ENCODE measurements at regions not wholly inside any gene's neighbourhood (a gene's known extent, or its start where the extent isn't known, plus 50 kb on each side); places are given as distances from the start of the nearest gene placed in this dataset.
A peak's percentile ranks its signal among the peaks of the same experiment; 100 is the strongest.

GRCh38 chr9:108142504-108143201, 653.1 kb upstream of the KLF4 start:
- Histone ChIP-seq H3K4me3 (no peak overlapping the region), H3K4me1 (peaks cover 4% of the 10 kb centered on the region), H3K36me3 (no peaks in the 10 kb centered on the region), H3K27me3 (no peaks in the 10 kb centered on the region), H3K27ac (peak overlapping the region; percentile 21), H3K9ac (ENCODE audit: low read depth in 2 of 2, low read length in 2 of 2) (peak overlapping the region in 1 of 2 donors; percentile 54), H3K9me3 (no peaks in the 10 kb centered on the region)
- peak; percentile 80 for DNase-seq
- intact Hi-C loops (cut with DNase I), result no loop called here
- no peak for TF ChIP-seq CTCF (IDR thresholded peaks at IDR 0.05)

GRCh38 chr9:108142142-108142503, 652.6 kb upstream of the KLF4 start:
- no peak for DNase-seq
- Histone ChIP-seq H3K4me1 (peaks cover 4% of the 10 kb centered on the region), H3K9me3 (no peaks in the 10 kb centered on the region), H3K4me3 (no peak overlapping the region), H3K36me3 (no peaks in the 10 kb centered on the region), H3K27ac (peak overlapping the region; percentile 21), H3K27me3 (no peaks in the 10 kb centered on the region), H3K9ac (ENCODE audit: low read depth in 2 of 2, low read length in 2 of 2) (peak overlapping the region in 1 of 2 donors; percentile 54)
- intact Hi-C loops (cut with DNase I), result no loop called here
- TF ChIP-seq CTCF (IDR thresholded peaks at IDR 0.05), result no peak

- no peak overlapping the region for H3K4me3 ChIP-seq
- TF ChIP-seq CTCF (IDR thresholded peaks at IDR 0.05), result no peak
- H3K9me3 ChIP-seq, result no peaks in the 10 kb centered on the region
- peaks cover 4% of the 10 kb centered on the region for H3K4me1 ChIP-seq
- no peaks in the 10 kb centered on the region for H3K27me3 ChIP-seq
- no peak for DNase-seq
- intact Hi-C loops (cut with DNase I), result no loop called here
- no peaks in the 10 kb centered on the region for H3K36me3 ChIP-seq
- no peak overlapping the region for H3K27ac ChIP-seq
- no peak overlapping the region for H3K9ac ChIP-seq (ENCODE audit: low read depth in 2 of 2, low read length in 2 of 2)
Observed at GRCh38 chr9:108139900-108140299, 650.3 kb upstream of the KLF4 start.

GRCh38 chr9:108138516-108138915, 648.9 kb upstream of the KLF4 start:
- TF ChIP-seq CTCF (IDR thresholded peaks at IDR 0.05), result no peak
- no peaks in the 10 kb centered on the region for H3K36me3 ChIP-seq
- peaks cover 4% of the 10 kb centered on the region for H3K4me1 ChIP-seq
- no peak overlapping the region for H3K9ac ChIP-seq (ENCODE audit: low read depth in 2 of 2, low read length in 2 of 2)
- H3K9me3 ChIP-seq, result no peaks in the 10 kb centered on the region
- no peak for DNase-seq
- H3K27me3 ChIP-seq, result no peaks in the 10 kb centered on the region
- no peak overlapping the region for H3K4me3 ChIP-seq
- intact Hi-C loops (cut with DNase I), result no loop called here
- no peak overlapping the region for H3K27ac ChIP-seq

- H3K36me3 ChIP-seq, result no peaks in the 10 kb centered on the region
- H3K27ac ChIP-seq, result no peak overlapping the region
- H3K27me3 ChIP-seq, result no peaks in the 10 kb centered on the region
- H3K9ac ChIP-seq (ENCODE audit: low read depth in 2 of 2, low read length in 2 of 2), result no peak overlapping the region
- H3K4me3 ChIP-seq, result no peak overlapping the region
- TF ChIP-seq CTCF (IDR thresholded peaks at IDR 0.05), result no peak
- intact Hi-C loops (cut with DNase I), result no loop called here
- DNase-seq, result no peak
- no peaks in the 10 kb centered on the region for H3K4me1 ChIP-seq
- H3K9me3 ChIP-seq, result no peaks in the 10 kb centered on the region
Observed at GRCh38 chr9:108136656-108137055, 647.1 kb upstream of the KLF4 start.
